ENCODE measurements at regions not wholly inside any gene's neighbourhood (a gene's known extent, or its start where the extent isn't known, plus 50 kb on each side); places are given as distances from the start of the nearest gene placed in this dataset.

DNA sequence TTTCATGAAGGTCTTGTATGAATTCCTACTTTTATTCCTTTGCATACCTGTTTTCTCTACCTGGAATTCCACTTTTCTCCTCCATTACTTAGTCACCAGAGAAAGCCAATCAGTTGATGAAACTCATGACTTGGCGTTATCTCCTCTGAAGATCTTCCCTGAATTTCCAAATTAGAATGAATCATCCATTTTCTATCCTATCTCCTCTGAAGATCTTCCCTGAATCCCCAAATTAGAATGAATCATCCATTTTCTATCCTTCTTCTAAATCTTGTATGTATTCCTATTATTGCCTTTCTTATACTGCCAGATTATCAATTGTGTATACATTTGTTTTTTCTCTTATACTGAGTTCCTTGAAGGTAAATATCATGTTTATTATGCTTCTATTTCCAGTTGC is 440.4 kb downstream of the CCDC85A start:
- TF ChIP-seq, protein P1, sequence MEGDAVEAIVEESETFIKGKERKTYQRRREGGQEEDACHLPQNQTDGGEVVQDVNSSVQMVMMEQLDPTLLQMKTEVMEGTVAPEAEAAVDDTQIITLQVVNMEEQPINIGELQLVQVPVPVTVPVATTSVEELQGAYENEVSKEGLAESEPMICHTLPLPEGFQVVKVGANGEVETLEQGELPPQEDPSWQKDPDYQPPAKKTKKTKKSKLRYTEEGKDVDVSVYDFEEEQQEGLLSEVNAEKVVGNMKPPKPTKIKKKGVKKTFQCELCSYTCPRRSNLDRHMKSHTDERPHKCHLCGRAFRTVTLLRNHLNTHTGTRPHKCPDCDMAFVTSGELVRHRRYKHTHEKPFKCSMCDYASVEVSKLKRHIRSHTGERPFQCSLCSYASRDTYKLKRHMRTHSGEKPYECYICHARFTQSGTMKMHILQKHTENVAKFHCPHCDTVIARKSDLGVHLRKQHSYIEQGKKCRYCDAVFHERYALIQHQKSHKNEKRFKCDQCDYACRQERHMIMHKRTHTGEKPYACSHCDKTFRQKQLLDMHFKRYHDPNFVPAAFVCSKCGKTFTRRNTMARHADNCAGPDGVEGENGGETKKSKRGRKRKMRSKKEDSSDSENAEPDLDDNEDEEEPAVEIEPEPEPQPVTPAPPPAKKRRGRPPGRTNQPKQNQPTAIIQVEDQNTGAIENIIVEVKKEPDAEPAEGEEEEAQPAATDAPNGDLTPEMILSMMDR (IDR thresholded peaks at IDR 0.05): no peak
- TF ChIP-seq POLR2A (IDR thresholded peaks at IDR 0.05): no peak
